DOHH2 (cell line): ENCODE measurements at regions not wholly inside any gene's neighbourhood (a gene's known extent, or its start where the extent isn't known, plus 50 kb on each side); places are given as distances from the start of the nearest gene placed in this dataset.

Experiments used
- H3F3A ChIP-seq: fragments of 200-600 bp; sonication (generic), shearing (Covaris generic); 2 replicates; pipeline ENCODE4 v1.6.0; 2016; ENCODE audit warnings: antibody characterized with exemption, mild to moderate bottlenecking; ENCODE audit not compliant: control insufficient read depth, insufficient read depth
- H3K27ac ChIP-seq: fragments of 200-600 bp; sonication (generic); 2 replicates; pipeline ENCODE4 v1.5.1; 2014; ENCODE audit warnings: low read depth, mild to moderate bottlenecking, low read length, moderate library complexity
- H3K27me3 ChIP-seq: fragments of 200-600 bp; sonication (generic); 2 replicates; pipeline ENCODE4 v1.6.1; 2014; ENCODE audit warnings: mild to moderate bottlenecking, low read length, mixed read lengths; ENCODE audit not compliant: control insufficient read depth
- H3K36me3 ChIP-seq: fragments of 200-600 bp; sonication (generic); 2 replicates; pipeline ENCODE4 v1.6.1; 2014; ENCODE audit warnings: mild to moderate bottlenecking, low read length, moderate library complexity, mixed read lengths; ENCODE audit not compliant: control insufficient read depth
- H3K4me1 ChIP-seq: fragments of 200-600 bp; sonication (generic); 2 replicates; pipeline ENCODE4 v1.6.1; 2014; ENCODE audit warnings: mild to moderate bottlenecking, low read length, mixed read lengths; ENCODE audit not compliant: control insufficient read depth
- H3K4me2 ChIP-seq: fragments of 200-600 bp; sonication (generic); 2 replicates; pipeline ENCODE4 v1.6.0; 2014; ENCODE audit warnings: mild to moderate bottlenecking, low read length, moderate library complexity
- H3K4me3 ChIP-seq: fragments of 200-600 bp; sonication (generic); 2 replicates; pipeline ENCODE4 v1.5.1; 2014; ENCODE audit warnings: mild to moderate bottlenecking, low read length, mixed read lengths
- H3K79me2 ChIP-seq: fragments of 200-600 bp; sonication (generic); 2 replicates; pipeline ENCODE4 v1.6.1; 2014; ENCODE audit warnings: mild to moderate bottlenecking, low read length, mixed read lengths; ENCODE audit not compliant: control insufficient read depth
- H3K9me2 ChIP-seq: fragments of 200-600 bp; sonication (generic); replicated peaks from 2 replicates; pipeline ENCODE4 v1.6.1; 2014; ENCODE audit warnings: mild to moderate bottlenecking, low read length, mixed read lengths; ENCODE audit not compliant: control insufficient read depth
- H3K9me3 ChIP-seq: fragments of 200-600 bp; sonication (generic); 2 replicates; pipeline ENCODE4 v1.6.1; 2014; ENCODE audit warnings: antibody characterized with exemption, low read length, mixed read lengths; ENCODE audit not compliant: control insufficient read depth, insufficient read depth
- H4K20me1 ChIP-seq: fragments of 200-600 bp; sonication (generic); 2 replicates; pipeline ENCODE4 v1.6.0; 2014; ENCODE audit warnings: low read depth, mild to moderate bottlenecking, antibody characterized with exemption, low read length, moderate library complexity; ENCODE audit not compliant: control insufficient read depth, insufficient read depth
- CTCF ChIP-seq: fragments of 200-600 bp; sonication (generic); IDR thresholded peaks from one replicate; pipeline ENCODE4 v1.5.1; 2014; ENCODE audit warnings: antibody characterized with exemption, mild to moderate bottlenecking, low read depth, low read length; ENCODE audit not compliant: poor library complexity, severe bottlenecking
- EZH2phosphoT487 ChIP-seq: fragments of 200-600 bp; sonication (generic); IDR thresholded peaks from 2 replicates; pipeline ENCODE4 v1.6.1; 2017; ENCODE audit warnings: borderline replicate concordance, mild to moderate bottlenecking, antibody characterized with exemption, low read length, moderate library complexity, mixed read lengths

- Histone ChIP-seq H3K4me1 (no peaks in the 10 kb centered on the region), H3K4me3 (no peak overlapping the region), H4K20me1 (no peaks in the 10 kb centered on the region), H3K9me2 (no peaks in the 10 kb centered on the region), H3K36me3 (no peaks in the 10 kb centered on the region), H3K27me3 (no peaks in the 10 kb centered on the region), H3K4me2 (no peak overlapping the region), H3K9me3 (no peaks in the 10 kb centered on the region), H3F3A (no peaks in the 10 kb centered on the region), H3K79me2 (no peaks in the 10 kb centered on the region), H3K27ac (no peak overlapping the region)
- TF ChIP-seq CTCF (no peak), EZH2phosphoT487 (no peak)
Measured at GRCh38 chr10:44053391-44053790, 331.5 kb downstream of the CXCL12 start.

- H3K4me3 ChIP-seq, result no peak overlapping the region
- H4K20me1 ChIP-seq, result no peaks in the 10 kb centered on the region
- H3K4me1 ChIP-seq, result no peaks in the 10 kb centered on the region
- no peak overlapping the region for H3K4me2 ChIP-seq
- no peak overlapping the region for H3K27ac ChIP-seq
- H3K9me3 ChIP-seq, result no peaks in the 10 kb centered on the region
- H3K36me3 ChIP-seq, result no peaks in the 10 kb centered on the region
- no peaks in the 10 kb centered on the region for H3F3A ChIP-seq
- H3K9me2 ChIP-seq, result no peaks in the 10 kb centered on the region
- TF ChIP-seq EZH2phosphoT487 (no peak), CTCF (no peak)
- no peaks in the 10 kb centered on the region for H3K79me2 ChIP-seq
- H3K27me3 ChIP-seq, result no peaks in the 10 kb centered on the region
Measured at GRCh38 chr10:44051584-44052385, 333.1 kb downstream of the CXCL12 start.

GRCh38 chr10:44051091-44051490, 333.8 kb downstream of the CXCL12 start:
- no peaks in the 10 kb centered on the region for H3K9me3 ChIP-seq
- H3F3A ChIP-seq, result no peaks in the 10 kb centered on the region
- no peak overlapping the region for H3K4me2 ChIP-seq
- H3K9me2 ChIP-seq, result no peaks in the 10 kb centered on the region
- H3K27ac ChIP-seq, result no peak overlapping the region
- H3K79me2 ChIP-seq, result no peaks in the 10 kb centered on the region
- no peaks in the 10 kb centered on the region for H4K20me1 ChIP-seq
- no peak overlapping the region for H3K4me3 ChIP-seq
- H3K27me3 ChIP-seq, result no peaks in the 10 kb centered on the region
- H3K36me3 ChIP-seq, result no peaks in the 10 kb centered on the region
- no peaks in the 10 kb centered on the region for H3K4me1 ChIP-seq
- TF ChIP-seq EZH2phosphoT487 (no peak), CTCF (no peak)
